OCI-LY3 (cell line): ENCODE measurements at regions not wholly inside any gene's neighbourhood (a gene's known extent, or its start where the extent isn't known, plus 50 kb on each side); places are given as distances from the start of the nearest gene placed in this dataset.

ENCODE experiments used
- EZH2phosphoT487 ChIP-seq: fragments of 200-600 bp; shearing (Covaris generic); IDR thresholded peaks from 2 replicates; pipeline ENCODE4 v1.6.1; 2018; ENCODE audit warnings: antibody characterized with exemption, mixed run types, low read depth
- TF ChIP-seq, protein P1 (sequence below): fragments of 200-600, 300-600 bp; sonication (generic); IDR thresholded peaks from 2 replicates; pipeline ENCODE4 v1.5.1; 2014; ENCODE audit warnings: antibody characterized with exemption, low read length, low read depth

DNA sequence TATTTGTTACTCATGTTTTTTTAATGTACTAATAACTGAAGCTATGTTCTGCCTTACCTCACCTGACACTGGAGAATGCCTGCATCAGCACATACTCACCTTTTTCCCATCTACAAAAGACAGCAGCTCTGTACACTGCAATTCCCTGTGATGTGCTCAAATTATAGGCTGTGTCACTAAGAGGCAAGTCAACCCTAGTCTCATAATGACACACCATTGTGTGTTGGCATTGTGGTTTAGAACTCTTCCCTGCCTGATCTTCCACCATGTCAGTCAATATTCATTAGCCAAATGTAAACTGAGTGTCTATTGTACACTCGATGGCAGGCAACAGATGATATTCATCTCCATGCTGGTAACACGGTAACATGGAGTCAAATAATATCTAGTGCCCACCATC, 332.1 kb upstream of the TCF4 start:
- TF ChIP-seq, protein P1, sequence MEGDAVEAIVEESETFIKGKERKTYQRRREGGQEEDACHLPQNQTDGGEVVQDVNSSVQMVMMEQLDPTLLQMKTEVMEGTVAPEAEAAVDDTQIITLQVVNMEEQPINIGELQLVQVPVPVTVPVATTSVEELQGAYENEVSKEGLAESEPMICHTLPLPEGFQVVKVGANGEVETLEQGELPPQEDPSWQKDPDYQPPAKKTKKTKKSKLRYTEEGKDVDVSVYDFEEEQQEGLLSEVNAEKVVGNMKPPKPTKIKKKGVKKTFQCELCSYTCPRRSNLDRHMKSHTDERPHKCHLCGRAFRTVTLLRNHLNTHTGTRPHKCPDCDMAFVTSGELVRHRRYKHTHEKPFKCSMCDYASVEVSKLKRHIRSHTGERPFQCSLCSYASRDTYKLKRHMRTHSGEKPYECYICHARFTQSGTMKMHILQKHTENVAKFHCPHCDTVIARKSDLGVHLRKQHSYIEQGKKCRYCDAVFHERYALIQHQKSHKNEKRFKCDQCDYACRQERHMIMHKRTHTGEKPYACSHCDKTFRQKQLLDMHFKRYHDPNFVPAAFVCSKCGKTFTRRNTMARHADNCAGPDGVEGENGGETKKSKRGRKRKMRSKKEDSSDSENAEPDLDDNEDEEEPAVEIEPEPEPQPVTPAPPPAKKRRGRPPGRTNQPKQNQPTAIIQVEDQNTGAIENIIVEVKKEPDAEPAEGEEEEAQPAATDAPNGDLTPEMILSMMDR, result no peak
- no peak for TF ChIP-seq EZH2phosphoT487
